GM10266 (cell line): ENCODE measurements at regions not wholly inside any gene's neighbourhood (a gene's known extent, or its start where the extent isn't known, plus 50 kb on each side); places are given as distances from the start of the nearest gene placed in this dataset.

ENCODE experiments used
- DNase-seq: peaks from one replicate; pipeline ENCODE4 v3.0.0; 2012; ENCODE audit errors: extremely low spot score
- CTCF ChIP-seq: IDR thresholded peaks from 2 replicates; pipeline ENCODE4 v1.5.1; 2012; ENCODE audit warnings: mild to moderate bottlenecking, low read depth; ENCODE audit not compliant: control insufficient read depth, insufficient read depth; ENCODE audit errors: missing control alignments

- no peak for TF ChIP-seq CTCF
- DNase-seq = no peak
These were observed 427.2 kb downstream of the COG6 start for GRCh38 chr13:40082639-40083038.

GRCh38 chr13:40083841-40084240 lies 428.4 kb downstream of the COG6 start:
- no peak for DNase-seq
- TF ChIP-seq CTCF = no peak

- no peak for TF ChIP-seq CTCF
- DNase-seq = no peak
These were observed 429.5 kb downstream of the COG6 start for GRCh38 chr13:40084934-40085333.

- DNase-seq = no peak
- no peak for TF ChIP-seq CTCF
These were observed 431.9 kb downstream of the COG6 start for GRCh38 chr13:40087091-40088002.

- DNase-seq = no peak
- no peak for TF ChIP-seq CTCF
These were observed 438.6 kb downstream of the COG6 start for GRCh38 chr13:40094056-40094455.

- DNase-seq = no peak
These were observed 440.4 kb downstream of the COG6 start for GRCh38 chr13:40095695-40096356.

More at GRCh38 chr13:40095695-40096356, 440.4 kb downstream of the COG6 start:
- TF ChIP-seq CTCF = no peak
